ENCODE measurements at regions not wholly inside any gene's neighbourhood (a gene's known extent, or its start where the extent isn't known, plus 50 kb on each side); places are given as distances from the start of the nearest gene placed in this dataset.

GRCh38 chr14:26775765-26776563 lies 178.1 kb upstream of the NOVA1 start:
- H3K36me3 Mint-ChIP-seq (ENCODE audit: low read depth), result no peaks in the 10 kb centered on the region
- no peak for TF ChIP-seq CTCF (IDR thresholded peaks at IDR 0.05)
- no peaks in the 10 kb centered on the region for H3K27me3 Mint-ChIP-seq
- no peaks in the 10 kb centered on the region for H3K4me1 Mint-ChIP-seq (ENCODE audit: low read depth)
- POLR2A ChIA-PET, result no interaction called here
- CTCF ChIA-PET, result no interaction called here
- H3K9me3 Mint-ChIP-seq, result peaks cover 9% of the 10 kb centered on the region
- H3K27ac Mint-ChIP-seq, result no peak overlapping the region
- DNase-seq (no peak), ATAC-seq (no peak)
- H3K4me3 Mint-ChIP-seq, result no peak overlapping the region
- intact Hi-C loops (cut with micrococcal nuclease), result no loop called here

- intact Hi-C loops (cut with micrococcal nuclease), result no loop called here
- ChIA-PET POLR2A (no interaction called here), CTCF (no interaction called here)
- H3K27me3 Mint-ChIP-seq, result no peaks in the 10 kb centered on the region
- H3K4me1 Mint-ChIP-seq (ENCODE audit: low read depth), result no peaks in the 10 kb centered on the region
- peaks cover 9% of the 10 kb centered on the region for H3K9me3 Mint-ChIP-seq
- no peak overlapping the region for H3K4me3 Mint-ChIP-seq
- ATAC-seq, result no peak
- no peaks in the 10 kb centered on the region for H3K36me3 Mint-ChIP-seq (ENCODE audit: low read depth)
- TF ChIP-seq CTCF (IDR thresholded peaks at IDR 0.05), result no peak
- no peak overlapping the region for H3K27ac Mint-ChIP-seq
- DNase-seq, result no peak
Measured at GRCh38 chr14:26791117-26791806, 193.4 kb upstream of the NOVA1 start.

GRCh38 chr14:26794731-26795130 lies 196.9 kb upstream of the NOVA1 start:
- Mint-ChIP-seq H3K36me3 (ENCODE audit: low read depth) (no peaks in the 10 kb centered on the region), H3K27me3 (no peaks in the 10 kb centered on the region), H3K9me3 (peaks cover 6% of the 10 kb centered on the region), H3K4me3 (no peak overlapping the region), H3K27ac (no peak overlapping the region), H3K4me1 (ENCODE audit: low read depth) (no peaks in the 10 kb centered on the region)
- no peak for TF ChIP-seq CTCF (IDR thresholded peaks at IDR 0.05)
- intact Hi-C loops (cut with micrococcal nuclease), result no loop called here
- POLR2A ChIA-PET, result no interaction called here
- DNase-seq, result no peak
- no peak for ATAC-seq
- CTCF ChIA-PET, result no interaction called here

- Mint-ChIP-seq H3K27ac (no peak overlapping the region), H3K36me3 (ENCODE audit: low read depth) (no peaks in the 10 kb centered on the region), H3K27me3 (no peaks in the 10 kb centered on the region), H3K4me1 (ENCODE audit: low read depth) (no peaks in the 10 kb centered on the region), H3K4me3 (no peak overlapping the region), H3K9me3 (peaks cover 18% of the 10 kb centered on the region)
- ChIA-PET POLR2A (no interaction called here), CTCF (no interaction called here)
- ATAC-seq, result no peak
- DNase-seq, result no peak
- intact Hi-C loops (cut with micrococcal nuclease), result no loop called here
- no peak for TF ChIP-seq CTCF (IDR thresholded peaks at IDR 0.05)
Measured at GRCh38 chr14:26808407-26808806, 210.6 kb upstream of the NOVA1 start.

GRCh38 chr14:26810631-26811030 lies 212.8 kb upstream of the NOVA1 start:
- no peak overlapping the region for H3K4me3 Mint-ChIP-seq
- ATAC-seq (no peak), DNase-seq (no peak)
- H3K4me1 Mint-ChIP-seq (ENCODE audit: low read depth), result no peaks in the 10 kb centered on the region
- ChIA-PET POLR2A (interaction anchor here (0.6 kb wide), 1 partner anchor 13 kb away, joined by 3 read pairs; no protein-coding TSS in a partner anchor), CTCF (no interaction called here)
- no peaks in the 10 kb centered on the region for H3K36me3 Mint-ChIP-seq (ENCODE audit: low read depth)
- TF ChIP-seq CTCF (IDR thresholded peaks at IDR 0.05), result no peak
- no peaks in the 10 kb centered on the region for H3K27me3 Mint-ChIP-seq
- peaks cover 13% of the 10 kb centered on the region for H3K9me3 Mint-ChIP-seq
- no peak overlapping the region for H3K27ac Mint-ChIP-seq
- intact Hi-C loops (cut with micrococcal nuclease), result no loop called here

Data from activated CD8-positive, alpha-beta T cell treated with anti-CD3 and anti-CD28 coated beads for 36 hours (primary cell).